HK-2 (cell line): ENCODE measurements at regions not wholly inside any gene's neighbourhood (a gene's known extent, or its start where the extent isn't known, plus 50 kb on each side); places are given as distances from the start of the nearest gene placed in this dataset.
"Not testable (repeated sequence)": the region's sequence is repeated elsewhere in the genome, so short reads cannot be mapped to it uniquely, and the experiment has no call there.

Experiments used
- DNase-seq: peaks from one replicate; pipeline ENCODE4 v3.0.0-alpha.2; 2018; ENCODE audit not compliant: unreplicated experiment

- no peak for DNase-seq
Measured at GRCh38 chr16:60392380-60392779, 1643.9 kb downstream of the CDH8 start.

- no peak for DNase-seq
Measured at GRCh38 chr16:60371591-60371990, 1637.5 kb upstream of the GOT2 start.

DNA sequence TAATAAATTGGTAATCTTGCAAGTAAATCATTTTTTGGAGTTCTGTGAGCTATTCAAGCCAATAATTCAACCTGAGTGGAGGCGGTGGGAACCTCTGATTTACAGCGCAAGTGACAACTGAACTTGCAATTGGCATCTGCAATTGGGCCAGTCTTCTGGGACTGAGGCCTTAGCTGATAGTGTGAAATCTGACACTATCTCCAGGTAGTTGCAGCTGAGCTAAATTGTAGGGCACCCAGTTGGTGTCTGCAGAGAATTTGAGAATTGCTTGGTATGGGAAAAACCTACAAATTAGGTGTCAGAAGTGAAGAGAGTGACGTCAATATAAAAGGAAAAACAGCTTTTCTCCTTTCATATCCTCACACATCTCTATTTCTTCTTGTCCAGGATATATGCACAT lies 1633.6 kb upstream of the GOT2 start:
- DNase-seq, result no peak

- DNase-seq, result no peak
Measured at GRCh38 chr16:60363566-60363965, 1629.5 kb upstream of the GOT2 start.

- DNase-seq, result not testable (repeated sequence)
Measured at GRCh38 chr16:60359866-60360265, 1625.8 kb upstream of the GOT2 start.

DNA sequence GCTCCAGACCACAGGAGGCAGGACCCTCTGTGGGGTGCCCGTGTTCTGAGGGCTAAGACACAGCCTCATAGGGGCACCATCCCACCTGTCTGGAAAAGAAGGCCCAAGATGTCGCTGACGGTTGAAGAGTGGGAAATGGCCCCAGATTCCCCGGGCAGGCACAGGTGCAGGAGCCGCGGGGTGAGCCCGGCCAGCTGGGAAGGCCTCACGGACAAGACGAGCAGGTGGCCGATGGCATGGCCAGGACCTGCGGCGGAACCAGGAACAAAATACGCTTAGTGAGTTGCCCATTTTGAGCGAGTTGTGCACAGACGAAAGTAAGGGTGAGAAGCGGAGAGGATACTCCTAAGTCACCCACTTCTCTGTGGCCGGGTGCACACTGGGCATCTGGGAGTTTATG lies 1625.3 kb upstream of the GOT2 start:
- not testable (repeated sequence) for DNase-seq

GRCh38 chr16:60357876-60358522 lies 1623.9 kb upstream of the GOT2 start:
- not testable (repeated sequence) for DNase-seq

- DNase-seq, result no peak
Measured at GRCh38 chr16:60346256-60346655, 1612.1 kb upstream of the GOT2 start.

- no peak for DNase-seq
Measured at GRCh38 chr16:60337671-60338070, 1603.6 kb upstream of the GOT2 start.

DNA sequence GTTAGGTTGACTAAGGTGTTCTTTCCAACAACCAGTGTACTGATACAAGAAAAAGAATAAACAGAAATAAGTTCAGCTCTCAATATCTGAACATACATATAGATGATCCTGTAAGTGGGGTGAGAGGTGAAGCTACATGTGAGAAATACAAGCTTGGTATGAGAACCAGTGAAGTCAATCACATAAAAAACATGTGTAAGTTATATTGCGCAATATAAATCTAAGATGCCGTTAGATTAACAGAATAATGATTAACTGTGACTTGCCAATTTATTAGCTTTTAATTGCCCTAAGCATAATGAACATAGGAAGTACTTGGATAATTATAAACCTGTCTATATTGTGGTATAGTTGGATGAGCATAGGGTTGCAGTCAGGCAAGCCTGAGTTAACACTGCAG lies 1597.1 kb upstream of the GOT2 start:
- no peak for DNase-seq

GRCh38 chr16:60329108-60329507 lies 1595.0 kb upstream of the GOT2 start:
- DNase-seq, result no peak

DNA sequence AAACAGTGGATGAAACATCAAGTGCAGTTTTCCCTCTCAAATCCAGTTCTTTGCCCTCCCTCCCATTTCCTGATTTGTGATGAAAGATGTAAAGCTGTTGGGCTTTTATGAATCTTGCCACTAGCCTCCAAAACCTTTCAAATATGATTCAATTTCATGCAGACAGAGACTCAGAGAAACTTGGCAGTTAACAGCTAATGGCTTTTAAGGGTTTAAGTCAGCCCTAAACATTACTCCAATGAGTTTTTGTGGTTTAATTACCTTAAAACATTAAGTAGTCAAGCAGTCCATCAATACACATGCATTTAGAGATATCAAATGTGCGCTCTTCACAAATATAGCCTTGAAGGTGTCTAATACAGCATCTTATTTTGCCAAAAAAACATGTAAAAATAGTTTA lies 1594.0 kb upstream of the GOT2 start:
- no peak for DNase-seq

GRCh38 chr16:60318486-60318885 lies 1584.4 kb upstream of the GOT2 start:
- DNase-seq, result no peak

DNA sequence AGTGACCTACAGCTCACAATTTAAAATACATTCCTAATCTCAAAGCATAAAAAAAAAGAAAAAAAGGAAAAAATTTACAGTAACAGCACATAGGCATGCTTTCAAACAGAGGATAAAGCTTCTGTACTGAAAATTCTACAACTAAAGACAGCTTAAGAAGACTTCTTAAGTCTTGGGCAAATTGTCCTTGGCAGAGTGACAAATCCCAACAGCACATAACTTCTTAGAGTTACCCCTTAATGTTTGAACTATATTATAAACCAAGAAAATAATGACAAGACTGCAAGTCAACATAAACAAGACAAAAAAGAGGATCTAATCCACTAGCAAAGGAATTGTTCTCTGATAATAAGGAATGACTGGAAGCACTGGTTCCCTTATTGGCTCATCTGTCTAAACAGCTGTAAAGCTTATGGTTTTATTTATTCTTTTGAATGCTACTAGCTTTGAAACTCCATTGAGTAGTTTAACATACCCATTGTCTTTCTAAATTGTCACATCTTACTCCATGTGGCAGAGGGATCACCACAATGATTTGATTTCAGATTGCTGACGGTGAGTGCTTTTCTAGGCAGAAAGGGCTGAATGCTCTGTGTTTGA lies 1576.8 kb upstream of the GOT2 start:
- DNase-seq, result no peak

DNA sequence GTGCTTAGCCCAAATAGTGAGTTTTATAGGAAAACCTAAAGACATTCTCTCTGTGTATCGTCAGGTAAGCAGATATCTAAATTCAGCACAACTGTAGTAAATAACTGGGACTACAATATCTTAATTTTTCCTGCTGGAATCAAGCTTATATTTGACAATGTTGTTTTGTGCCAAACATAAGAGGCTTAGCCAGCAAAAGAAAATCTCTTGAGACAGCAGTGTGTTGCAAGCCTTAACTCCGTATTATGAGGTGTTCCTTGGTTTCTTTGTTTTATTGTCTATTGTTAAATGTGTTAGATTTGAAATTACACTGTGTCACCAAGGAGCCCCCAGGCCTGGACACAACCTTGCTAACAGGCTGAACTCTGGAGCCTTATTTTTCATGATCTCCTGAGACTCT lies 1570.6 kb upstream of the GOT2 start:
- DNase-seq, result no peak

DNA sequence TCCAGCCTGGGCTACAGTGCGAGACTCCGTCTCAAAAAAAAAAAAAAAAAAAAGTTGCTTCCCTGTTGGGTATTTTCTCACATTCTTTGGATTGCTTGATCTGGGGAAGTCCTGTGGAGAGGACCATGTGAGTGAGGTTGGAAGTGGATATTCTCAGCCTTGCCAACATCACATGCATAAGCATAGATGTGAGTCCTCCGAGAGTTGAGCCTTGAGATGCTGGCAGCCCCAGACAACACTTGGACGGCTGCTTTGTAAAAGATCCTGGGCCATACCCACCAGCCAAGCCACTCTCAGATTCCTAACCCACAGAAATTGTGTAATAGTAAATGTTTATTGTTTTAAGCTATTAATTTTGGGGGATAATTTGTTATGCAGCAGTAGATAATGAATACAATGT lies 1570.0 kb upstream of the GOT2 start:
- DNase-seq, result no peak

DNA sequence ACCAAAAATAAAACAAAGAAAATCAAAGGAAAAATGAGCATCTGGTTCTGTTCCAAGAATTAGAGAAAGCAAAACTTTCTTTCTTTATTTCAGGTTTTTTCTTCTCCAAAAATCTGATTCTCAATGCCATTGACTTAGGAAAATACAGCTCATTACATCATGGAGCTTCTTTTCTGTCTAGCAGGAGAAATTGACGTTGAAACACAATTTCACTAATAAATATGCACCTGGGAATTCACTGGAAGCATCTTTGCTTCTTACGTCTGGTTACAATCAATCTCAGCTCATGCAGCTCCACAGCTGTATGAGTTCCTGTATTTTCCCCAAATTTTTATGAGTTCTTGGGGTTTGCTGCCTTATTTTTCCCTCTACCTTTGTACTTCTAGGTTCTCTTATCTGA lies 1568.6 kb upstream of the GOT2 start:
- no peak for DNase-seq

GRCh38 chr16:60302261-60302660 lies 1568.1 kb upstream of the GOT2 start:
- no peak for DNase-seq

DNA sequence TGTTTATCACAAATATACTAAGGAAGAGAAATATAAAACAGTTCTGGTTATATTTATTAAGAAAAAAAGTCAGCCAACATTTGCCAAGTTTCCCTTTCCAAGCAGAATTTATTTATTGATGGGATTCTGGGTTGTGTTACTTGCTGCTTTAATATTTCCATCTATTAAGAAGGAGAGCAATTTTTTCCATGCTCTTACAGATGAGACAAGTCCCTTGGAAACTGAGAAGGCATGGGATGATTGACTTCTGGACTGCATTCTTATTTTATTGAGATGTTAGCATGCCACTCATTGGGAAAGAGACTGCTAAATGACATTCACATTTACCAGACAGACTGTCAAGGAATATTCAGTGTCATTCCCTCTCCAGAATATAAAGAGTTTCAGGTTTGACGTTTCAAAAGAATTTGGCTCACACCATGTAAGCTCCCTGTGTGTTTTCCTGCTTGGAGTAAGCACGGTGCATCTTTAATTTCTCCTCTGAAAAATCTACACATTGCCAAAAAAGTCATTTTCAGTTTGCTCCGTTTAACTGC lies 1565.2 kb upstream of the GOT2 start:
- no peak for DNase-seq

- DNase-seq, result no peak
Measured at GRCh38 chr16:60295451-60295850, 1561.3 kb upstream of the GOT2 start.

- no peak for DNase-seq
Measured at GRCh38 chr16:60285794-60286193, 1551.7 kb upstream of the GOT2 start.

DNA sequence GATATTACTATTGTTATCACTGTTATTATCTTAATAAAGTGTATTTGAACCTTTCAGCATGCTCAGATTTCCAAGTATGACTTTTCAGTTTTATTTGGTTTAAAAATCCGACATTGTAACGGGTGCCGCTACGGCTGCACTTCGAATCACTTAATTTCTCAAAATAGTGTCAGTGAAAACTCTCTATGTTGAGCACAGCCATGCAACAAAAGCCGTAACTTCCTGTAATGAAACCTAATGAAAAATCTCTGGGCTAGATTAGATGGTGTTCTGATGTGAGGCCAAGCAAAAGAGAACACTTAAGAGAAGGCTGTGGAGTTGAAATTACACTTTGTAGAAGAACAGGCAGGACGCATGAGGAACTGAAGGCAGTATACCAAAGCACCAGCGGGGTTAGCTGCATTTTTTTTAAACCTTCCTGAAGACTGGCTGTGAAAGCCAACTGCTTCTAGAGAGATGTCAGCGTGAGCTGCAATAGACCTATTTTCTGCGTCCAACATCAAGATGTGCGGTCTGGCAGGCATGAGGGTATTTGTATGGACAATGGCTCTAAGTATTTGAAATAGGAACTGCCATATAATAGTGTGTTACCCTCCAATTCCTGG lies 1545.0 kb upstream of the GOT2 start:
- no peak for DNase-seq

- no peak for DNase-seq
Measured at GRCh38 chr16:60274431-60275019, 1540.4 kb upstream of the GOT2 start.
